COLO668 (cell line): ENCODE measurements at regions not wholly inside any gene's neighbourhood (a gene's known extent, or its start where the extent isn't known, plus 50 kb on each side); places are given as distances from the start of the nearest gene placed in this dataset.

Source experiments
- DNase-seq: peaks from one replicate; lab custom pipeline; 2025; ENCODE audit not compliant: unreplicated experiment; lab: John Stamatoyannopoulos, UW

DNA sequence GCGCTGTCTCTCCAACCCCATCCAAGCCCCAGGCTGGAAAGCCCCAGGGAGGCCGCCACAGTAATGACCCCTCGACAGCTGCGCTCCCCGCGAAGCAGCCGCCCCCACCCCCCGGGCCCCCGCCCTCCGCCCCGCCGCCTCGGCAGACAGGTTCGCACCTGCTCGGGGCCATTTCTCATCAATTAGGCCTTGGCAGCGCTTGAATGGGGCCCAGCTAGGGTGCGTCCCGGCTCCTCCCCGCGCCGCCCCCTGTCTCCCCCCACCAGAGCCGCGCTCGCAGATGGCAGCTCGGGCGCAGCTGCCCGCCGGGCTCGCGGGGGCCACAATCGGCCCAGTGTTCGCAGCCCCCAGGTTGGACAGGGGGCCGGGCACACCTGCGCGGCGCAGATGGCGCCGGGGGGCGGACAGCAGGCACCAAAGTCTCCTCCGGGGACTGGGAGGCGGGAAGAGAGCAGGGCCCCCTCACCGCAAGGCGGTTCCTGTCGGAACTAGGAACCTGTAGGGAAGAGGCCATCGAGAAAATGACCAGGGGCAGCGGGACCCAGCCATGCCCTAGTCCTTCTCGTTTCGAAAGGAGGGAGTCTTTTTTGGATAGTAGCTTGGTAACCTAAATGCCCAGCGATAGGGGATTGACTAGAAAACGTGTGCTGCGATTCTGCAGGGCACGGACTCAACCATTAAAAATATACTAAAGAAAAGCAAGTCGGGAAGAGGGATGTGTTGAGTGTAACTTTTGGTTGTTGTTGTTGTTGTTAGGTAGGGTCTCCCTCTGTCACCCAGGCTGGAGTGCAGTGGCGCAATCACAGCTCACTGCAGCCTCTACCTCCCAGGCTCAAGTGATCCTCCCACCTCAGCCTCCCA, 83.2 kb upstream of the EYA2 start:
- peak; percentile 94 for DNase-seq

DNA sequence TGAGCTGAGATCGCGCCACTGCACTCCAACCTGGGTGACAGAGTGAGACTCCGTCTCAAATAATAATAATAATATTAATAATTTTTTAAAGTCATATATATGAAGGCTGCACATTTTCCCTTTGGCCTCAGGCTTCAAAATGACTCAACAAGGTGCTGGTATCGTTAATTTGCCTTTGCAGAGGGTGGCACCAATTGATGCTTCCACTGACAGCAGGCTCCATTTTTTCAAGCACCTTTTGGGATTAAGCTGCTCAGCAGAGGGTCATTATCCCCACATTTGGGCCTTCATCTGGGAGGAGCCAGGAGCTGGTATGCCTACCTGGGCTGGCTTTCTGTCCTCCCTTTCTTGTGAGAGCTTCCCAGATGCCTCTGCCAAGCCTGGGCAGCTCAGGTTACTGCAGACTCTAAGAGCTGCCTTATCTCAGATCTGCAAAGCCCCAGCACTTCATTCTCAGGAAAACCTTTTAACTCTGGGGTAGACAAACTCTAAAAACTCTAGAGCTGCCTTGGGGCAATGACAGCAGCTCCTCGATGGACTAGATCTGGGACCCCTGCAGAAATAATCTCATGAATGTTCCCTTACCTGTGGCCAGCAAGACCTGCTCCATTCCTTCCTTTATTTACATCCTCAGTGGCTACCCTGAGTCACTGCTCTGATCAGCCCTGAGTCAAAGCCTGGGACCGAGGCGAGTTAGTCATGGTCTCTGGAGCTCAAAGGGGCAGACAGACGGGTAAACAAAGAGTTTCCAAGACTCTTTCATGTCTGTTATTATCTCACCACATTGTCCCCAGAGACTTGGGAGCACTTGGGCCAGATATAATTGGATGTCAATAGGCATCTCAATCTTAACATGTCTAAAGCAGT, 80.0 kb upstream of the EYA2 start:
- DNase-seq, result peak; percentile 28

DNA sequence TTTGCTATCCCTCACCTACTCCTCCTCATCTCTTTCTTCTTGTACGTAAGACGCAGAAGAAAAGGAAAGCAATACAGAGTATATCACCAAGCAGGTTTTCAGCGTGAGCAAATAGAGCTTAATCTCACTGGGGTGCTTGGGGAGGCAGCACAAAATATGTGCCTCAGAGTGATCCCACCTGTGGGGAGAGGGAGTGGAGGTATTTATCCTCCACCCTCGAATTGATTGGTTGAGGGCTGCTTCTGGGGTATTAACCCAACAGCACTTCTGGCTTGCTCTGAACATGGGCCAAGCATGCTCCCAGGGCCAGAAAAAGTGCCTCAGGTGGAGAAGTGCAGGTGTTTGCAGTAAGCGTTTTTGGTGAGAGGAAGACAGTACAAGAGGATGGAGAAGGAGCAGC, 78.5 kb upstream of the EYA2 start:
- DNase-seq, result no peak

DNA sequence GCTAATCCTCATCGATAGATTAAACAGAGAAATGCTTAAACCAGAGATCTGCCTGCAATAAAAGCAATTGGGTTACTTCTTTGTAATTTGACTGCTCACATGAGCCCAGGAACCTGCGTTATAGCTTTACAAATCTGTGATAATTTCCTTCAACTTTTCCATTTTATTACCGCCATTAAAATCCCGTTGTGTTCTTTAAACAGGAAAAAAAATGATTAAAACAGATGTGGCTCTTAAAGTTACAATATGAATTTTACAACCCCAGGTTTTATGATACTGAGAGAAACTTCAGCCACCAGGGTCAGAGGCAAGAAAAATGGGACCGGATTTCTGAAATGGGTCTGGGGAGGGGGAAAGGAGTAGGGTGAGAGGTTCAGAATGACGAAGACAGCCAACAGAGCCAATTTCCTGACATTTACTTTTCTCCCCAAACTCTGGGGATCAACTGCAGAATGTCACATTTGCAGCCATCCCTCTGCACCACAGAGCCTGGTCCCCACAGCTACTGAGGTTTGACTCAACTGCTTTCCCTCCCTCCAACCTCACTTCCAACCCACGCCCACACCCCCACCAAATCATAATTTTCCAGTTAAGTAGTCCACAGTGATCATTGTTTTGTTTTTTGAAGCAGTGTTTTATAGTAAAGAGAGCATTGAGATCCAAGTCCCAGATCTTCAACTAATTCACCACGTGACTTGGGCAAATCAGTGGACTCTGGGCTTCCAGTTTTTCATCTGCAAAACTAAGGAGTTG, 77.6 kb upstream of the EYA2 start:
- DNase-seq, result no peak

DNA sequence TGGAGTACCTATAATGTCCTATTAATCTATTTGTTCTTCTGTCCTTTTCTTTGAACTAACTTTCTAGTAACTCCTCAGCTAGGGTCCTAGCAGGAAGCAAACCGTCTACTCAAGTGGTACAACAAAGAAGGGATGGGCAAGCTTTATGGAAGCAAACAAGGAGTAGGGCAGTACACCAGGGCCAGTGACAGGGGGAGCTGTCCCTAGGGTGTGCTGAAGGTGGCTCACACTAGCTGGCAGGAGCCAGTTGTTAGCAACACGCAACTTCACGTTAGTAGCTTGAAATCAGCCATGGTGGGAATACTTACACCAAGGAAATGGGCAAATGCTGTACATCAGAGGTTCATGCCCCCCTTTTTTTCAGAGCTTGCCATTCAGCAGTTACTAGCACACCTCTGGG, 74.0 kb upstream of the EYA2 start:
- peak; percentile 22 for DNase-seq

DNA sequence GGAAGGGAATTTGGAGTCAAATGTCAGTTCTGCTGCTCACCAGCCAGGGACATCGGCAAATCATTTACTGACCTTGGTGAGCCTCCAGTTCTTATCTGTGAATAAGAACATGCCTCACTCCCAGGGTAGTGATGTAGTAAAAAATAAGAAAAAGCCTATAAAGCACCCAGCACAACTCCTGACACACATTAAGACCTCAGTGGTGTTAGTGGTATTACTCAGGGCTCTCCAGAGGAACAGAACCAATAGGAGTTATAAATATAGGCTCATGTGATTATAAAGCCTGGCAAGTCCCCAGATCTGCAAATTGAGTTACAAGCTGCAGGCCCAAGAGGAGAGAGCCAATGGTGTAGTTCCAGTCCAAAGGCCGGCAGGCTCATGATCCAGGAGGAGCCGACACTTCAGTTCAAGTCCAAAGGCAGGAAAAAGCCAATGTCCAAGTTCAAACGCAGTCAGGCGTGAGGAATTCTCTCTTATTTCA, 71.3 kb upstream of the EYA2 start:
- DNase-seq, result no peak

DNA sequence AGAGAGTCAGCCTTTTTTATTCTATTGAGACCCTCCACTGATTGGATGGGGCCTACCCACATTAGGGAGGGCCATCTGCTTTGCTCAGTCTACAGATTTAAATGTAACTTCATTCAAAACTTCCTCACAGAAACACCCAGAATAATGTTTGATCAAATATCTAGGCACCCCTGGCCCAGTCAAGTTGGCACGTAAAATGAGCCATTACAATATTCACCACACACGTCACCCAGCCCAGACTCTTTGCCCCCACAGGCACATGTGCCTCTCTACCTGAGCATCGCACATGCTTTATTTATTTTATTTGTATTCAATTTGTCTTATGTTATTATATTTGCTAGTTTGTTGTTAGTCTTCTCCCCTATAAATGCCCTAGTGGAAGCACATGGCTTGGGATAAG, 70.9 kb upstream of the EYA2 start:
- DNase-seq, result no peak

DNA sequence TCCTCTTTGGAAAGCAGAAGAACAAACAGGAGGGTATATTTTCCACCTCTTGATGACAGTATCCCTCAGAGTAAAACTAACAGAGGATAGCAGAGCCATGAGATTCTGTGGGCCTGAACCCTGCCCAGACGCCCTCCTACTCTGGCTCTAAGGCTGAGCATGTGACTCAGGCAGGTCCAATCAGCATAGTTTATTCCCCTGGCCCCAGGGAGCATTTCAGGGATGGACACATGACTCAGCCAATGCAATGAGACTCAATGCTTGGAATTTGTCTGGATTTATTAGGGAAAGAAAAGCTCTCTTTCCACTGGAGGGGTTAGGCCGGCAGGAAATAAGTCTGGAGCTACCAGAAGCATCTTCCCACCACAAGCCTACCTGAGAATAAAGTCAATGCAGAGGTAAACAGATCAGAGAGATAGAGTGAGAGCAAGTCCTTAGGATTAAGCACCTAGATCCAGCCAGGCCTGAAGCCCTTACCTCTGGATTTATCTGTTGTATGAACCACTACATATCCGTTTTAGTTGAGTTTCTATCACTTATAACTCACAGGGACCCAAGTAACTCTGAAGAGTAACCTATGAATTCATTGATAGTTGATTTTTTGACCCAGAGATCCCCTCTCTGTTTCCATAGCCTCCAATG, 68.2 kb upstream of the EYA2 start:
- no peak for DNase-seq

DNA sequence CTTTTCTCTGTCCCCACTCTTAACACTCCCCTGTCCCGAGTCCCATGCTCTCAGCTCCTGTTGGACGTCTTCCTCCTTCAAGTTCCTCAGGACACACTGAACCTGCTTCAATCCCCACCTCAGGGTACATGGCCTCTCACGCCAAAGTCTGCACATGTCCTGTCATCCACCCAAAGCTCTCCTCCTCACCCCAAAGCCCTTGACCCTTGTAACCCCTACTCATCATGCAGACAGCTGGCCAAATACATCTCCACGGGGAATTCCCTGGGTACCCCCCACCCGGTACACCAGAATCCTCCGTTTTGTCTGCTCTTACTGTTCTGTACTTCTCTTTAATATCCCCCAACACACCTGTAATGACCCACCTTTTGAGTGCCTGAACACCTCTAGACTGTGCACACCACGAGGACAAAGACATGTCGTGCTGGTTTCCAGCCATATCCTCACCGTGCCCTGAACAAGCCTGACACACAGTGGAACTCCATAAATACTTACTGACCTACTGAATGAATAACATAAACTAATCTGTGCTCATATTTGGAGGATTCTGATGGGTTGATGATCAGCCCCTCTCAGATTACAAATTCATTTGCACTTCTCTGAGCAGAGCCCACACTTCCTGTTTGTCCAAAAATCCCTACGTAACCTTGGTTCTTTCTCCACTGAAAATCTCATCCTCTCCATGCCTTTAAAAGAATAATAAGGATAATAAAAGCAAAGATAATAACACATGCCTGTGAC, 66.8 kb upstream of the EYA2 start:
- no peak for DNase-seq

DNA sequence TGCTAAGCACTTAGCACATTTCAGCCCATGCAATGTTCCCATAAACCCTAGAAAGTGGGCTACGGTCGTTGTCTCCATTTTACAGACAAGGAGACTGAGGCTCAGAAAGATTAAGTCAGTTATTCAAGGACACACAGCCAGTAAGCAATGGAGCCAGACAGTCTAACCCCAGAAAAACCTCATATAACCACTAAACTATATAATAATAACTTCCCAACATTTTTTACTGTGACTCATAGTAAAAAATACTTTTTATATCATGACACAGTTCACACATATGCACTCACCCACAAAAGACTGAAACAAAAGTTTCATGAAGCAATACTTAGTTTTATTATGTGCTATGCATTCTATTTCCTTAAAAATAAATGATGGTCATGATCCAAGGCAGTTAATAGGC, 66.2 kb upstream of the EYA2 start:
- no peak for DNase-seq

DNA sequence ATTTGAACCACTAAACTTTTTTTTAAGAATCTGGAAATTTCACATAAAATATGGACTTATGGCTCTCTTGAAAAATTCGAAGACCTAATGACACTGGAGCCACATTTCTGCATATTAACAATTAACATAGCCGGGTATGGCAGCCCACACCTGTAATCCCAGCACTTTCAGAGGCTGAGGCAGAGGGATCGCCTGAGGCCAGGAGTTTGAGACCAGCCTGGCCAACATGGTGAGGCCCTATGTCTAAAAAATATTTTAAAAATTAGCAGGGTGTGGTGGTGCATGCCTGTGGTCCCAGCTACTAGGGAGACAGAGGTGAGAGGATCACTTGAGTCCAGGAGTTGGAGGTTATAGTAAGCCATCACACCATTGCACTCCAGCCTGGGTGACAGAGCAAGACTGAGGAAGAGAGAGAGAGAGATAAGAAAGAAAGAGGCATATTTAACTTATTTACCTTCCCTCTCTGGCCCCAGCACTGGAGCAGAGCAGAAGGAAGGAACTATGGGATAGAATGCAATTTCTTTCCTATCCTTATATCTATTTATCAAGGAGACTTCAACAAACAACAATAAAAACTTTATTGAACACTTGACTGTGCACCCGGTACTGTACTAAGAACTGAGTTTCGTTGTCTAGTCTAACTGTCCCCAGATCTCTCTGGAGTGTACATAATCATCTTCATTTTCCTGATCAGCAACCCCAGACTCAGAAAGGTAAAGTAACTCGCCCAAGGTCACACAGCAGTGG, 63.6 kb upstream of the EYA2 start:
- no peak for DNase-seq

DNA sequence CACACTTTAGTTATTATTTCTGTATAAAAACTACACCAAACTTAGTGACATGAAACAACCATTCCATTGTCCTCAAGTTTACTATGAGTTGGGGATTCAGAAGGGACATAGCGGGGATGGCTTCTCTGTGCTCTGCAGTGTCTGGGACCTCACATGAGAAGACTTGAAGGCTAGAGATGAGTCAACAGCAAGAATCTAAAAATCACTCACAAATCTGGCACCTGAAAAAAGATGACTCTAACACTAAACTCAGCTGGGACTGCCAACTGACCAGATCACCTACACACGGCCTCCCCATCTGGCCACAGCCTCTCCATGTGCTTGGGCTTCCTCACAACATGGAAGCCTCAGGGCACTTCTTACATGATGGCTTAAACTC, 63.0 kb upstream of the EYA2 start:
- no peak for DNase-seq

DNA sequence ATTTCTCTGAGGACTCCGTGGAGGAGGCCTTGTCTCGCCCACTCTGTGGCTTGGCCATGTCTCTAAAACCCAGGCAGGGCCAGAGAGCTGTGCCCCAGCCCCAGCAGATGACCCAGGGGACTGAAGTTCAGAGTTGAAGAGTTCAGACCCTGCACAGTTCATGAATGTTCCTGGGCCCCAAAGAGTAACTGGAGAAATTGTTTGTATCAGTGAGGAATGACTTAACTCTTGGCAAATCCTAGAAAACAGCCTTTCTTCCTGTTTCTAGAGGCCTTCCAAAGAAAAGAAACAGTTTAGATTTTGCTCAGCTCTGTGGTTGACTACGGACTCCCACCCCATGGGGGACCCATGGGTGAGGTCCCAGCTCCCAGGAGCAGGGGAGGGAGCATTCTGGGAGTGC, 62.1 kb upstream of the EYA2 start:
- DNase-seq, result no peak

DNA sequence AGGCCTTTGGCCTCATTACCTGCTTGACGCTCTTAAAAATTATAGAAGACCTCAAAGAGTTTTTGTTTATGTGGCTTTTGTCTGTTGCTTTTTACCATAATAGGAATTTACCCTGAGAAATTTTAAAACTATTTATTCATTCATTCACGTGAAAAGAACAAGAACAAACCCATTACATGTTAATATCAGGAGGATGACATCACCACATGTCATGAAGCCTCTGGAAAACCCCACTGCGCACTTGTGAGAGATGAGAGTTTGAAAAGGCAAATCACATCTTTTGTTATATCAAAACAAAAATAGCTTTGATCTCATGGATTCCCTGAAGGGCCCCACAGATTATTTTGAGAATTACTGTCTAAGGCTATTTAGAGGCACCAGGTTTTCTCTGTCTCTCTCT, 61.3 kb upstream of the EYA2 start:
- no peak for DNase-seq

DNA sequence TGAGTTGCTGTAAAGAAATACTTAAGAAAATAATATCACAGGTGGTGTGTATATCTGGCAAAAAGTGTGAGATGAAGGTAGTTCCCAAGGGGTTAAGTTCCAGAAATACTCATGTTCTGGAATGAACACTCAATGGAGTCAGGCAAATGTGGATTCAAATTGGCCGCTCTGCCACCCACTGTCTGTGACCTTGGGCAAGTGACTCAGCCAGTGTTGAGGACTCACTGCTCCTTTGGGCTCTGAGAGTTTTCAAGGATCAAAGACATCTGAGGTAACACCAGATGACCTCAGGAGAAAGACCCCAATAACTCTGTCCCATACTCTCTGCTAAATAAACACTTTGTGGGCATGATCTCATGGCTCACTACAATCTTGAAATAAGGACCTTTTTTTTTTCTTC, 59.2 kb upstream of the EYA2 start:
- no peak for DNase-seq

DNA sequence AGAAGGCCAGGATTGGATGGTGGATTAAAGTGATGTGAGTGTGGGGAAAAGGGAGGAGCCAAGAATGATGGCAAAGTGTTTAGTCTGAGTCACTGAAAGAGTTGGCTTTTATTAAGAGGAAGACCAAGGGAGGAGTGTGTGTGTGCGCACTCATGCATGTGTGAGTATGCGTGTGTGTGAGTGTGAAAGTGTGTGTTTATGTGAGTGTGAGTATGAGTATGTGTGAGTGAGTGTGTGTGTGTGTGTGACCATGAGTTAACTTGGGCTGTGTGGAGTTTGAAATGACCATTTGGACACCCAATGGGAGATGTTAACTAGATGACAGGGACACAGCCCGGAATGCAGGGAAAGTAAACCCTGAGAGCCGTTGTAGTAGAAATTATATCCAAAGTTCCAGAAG, 57.6 kb upstream of the EYA2 start:
- no peak for DNase-seq

DNA sequence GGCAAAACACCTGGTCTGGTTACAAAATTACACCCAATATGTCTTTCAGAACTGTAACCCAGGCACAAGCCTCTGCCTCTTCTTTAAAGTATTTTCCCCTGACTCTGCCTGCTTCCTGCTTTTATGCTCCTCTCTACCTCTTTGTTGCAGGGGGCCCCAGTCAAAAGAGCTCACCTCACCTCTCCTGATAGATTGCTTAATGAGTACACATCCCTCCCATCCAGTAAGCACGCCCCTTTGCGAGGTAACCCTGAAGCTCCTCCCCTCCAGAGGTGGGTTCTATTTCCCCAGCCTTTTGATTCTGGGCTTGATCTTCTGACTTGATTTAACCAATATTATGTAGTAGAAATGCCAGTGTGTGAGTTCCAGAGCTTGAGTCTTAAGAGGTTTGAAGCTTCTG, 56.6 kb upstream of the EYA2 start:
- no peak for DNase-seq

DNA sequence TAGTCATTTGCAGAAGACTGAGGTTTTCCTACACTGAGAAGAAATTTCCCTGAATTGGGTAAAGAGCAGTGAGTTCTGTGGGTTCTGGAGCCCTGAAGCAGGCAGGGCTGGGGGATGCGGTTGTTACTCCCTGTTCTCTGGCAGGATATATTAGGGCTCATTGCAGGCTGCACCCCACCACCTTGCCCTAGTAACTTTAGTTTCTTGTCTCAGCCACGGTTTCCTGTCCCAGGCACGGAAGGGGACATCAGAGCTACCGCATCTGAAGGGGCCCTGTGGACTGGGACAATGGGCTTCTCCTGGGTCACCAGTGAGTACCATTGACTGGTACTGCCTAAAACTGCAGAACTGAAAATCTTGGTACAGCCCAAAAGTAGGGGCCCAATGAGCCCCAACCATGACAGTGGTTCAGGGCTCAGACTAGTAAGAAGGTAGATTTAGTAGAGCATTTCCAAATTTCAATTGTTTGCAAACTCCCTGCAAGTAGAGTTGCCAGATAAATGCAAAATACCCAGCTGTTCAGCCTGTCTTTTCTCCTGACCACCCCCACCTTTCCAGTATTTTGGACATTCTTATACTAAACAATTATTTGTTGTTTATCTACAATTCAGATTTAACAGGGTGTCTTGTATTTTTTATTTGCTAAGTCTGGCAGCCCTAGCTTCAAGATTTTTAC, 54.5 kb upstream of the EYA2 start:
- DNase-seq, result no peak
